B cell (primary cell): ENCODE measurements at regions not wholly inside any gene's neighbourhood (a gene's known extent, or its start where the extent isn't known, plus 50 kb on each side); places are given as distances from the start of the nearest gene placed in this dataset.

Experiments
- ATAC-seq: fragments of 200-7000 bp; cut with Tn5 transposase; one replicate; pipeline ENCODE4 v1.10.0; 2021; ENCODE audit warnings: low read depth, mild to moderate bottlenecking, moderate number of reproducible peaks, moderate library complexity
- CTCF ChIA-PET: fragments of 350-600 bp; sonication (Branson Sonifier 250); formaldehyde crosslinking; loops from one replicate; lab custom pipeline; 2021; ENCODE audit warnings: antibody characterized with exemption, inconsistent platforms; lab: Charles Lee
- POLR2A ChIA-PET: fragments of 350-600 bp; sonication (Branson Sonifier 250); formaldehyde crosslinking; loops from one replicate; lab custom pipeline; 2021; ENCODE audit warnings: antibody characterized with exemption; lab: Charles Lee
- DNase-seq: peaks from one replicate; pipeline ENCODE4 v3.0.0; 2013
- H2AFZ ChIP-seq: 2 replicates; pipeline ENCODE4 v1.6.1; 2012; ENCODE audit warnings: mild to moderate bottlenecking, low read depth, low read length; ENCODE audit not compliant: insufficient read depth, poor library complexity, severe bottlenecking
- H3K27ac ChIP-seq, 2 donors: 1 replicate in 1 of 2; 2 replicates in 1 of 2; pipeline ENCODE4 v1.5.1; 2012 to 2013; ENCODE audit warnings: low read length in 2 of 2, mild to moderate bottlenecking in 2 of 2, moderate library complexity in 1 of 2
- H3K27me3 ChIP-seq, 4 experiments: fragments of 200-600 bp in 1 of 4; sonication (generic) in 1 of 4; replicated peaks in 1 of 4; 1 replicate in 2 of 4; 2 replicates in 2 of 4; pipeline versions ENCODE4 v1.6.1 to v1.7.0; 2013 to 2016; ENCODE audit warnings: low read length in 3 of 4, mild to moderate bottlenecking in 2 of 4, mixed read lengths in 1 of 4, moderate library complexity in 1 of 4; ENCODE audit not compliant: insufficient read depth in 4 of 4, control insufficient read depth in 3 of 4; ENCODE audit errors: control extremely low read depth in 1 of 4
- H3K36me3 ChIP-seq, 2 experiments: replicated peaks in 1 of 2; 1 replicate in 1 of 2; 2 replicates in 1 of 2; pipeline versions ENCODE4 v1.6.1 to v1.7.1; 2013; ENCODE audit warnings: low read length in 1 of 2; ENCODE audit not compliant: insufficient read depth in 2 of 2, control insufficient read depth in 1 of 2; ENCODE audit errors: control extremely low read depth in 1 of 2, extremely low read depth in 1 of 2
- H3K4me1 ChIP-seq, 2 donors: fragments of 200-600 bp in 1 of 2; sonication (generic) in 1 of 2; 1 replicate in 1 of 2; 2 replicates in 1 of 2; pipeline versions ENCODE4 v1.5.1 to v1.6.1; 2013 to 2017; ENCODE audit warnings: low read length in 2 of 2; ENCODE audit not compliant: control insufficient read depth in 2 of 2, insufficient read depth in 2 of 2
- H3K4me2 ChIP-seq: replicated peaks from 2 replicates; pipeline ENCODE3; 2012; ENCODE audit warnings: mild to moderate bottlenecking, low read depth, low read length; ENCODE audit not compliant: poor library complexity, severe bottlenecking
- H3K4me3 ChIP-seq, 5 experiments: fragments of 200-600 bp in 1 of 5; sonication (generic) in 1 of 5; 1 replicate in 3 of 5; 2 replicates in 2 of 5; pipeline versions ENCODE4 v1.5.1 to v1.7.0; 2011 to 2016; ENCODE audit warnings: low read length in 4 of 5, mild to moderate bottlenecking in 4 of 5, low read depth in 2 of 5, control low read depth in 1 of 5, moderate library complexity in 1 of 5; ENCODE audit not compliant: insufficient read depth in 1 of 5; ENCODE audit errors: control extremely low read depth in 1 of 5, extremely low read depth in 1 of 5
- H3K79me2 ChIP-seq: fragments of 200-600 bp; sonication (generic); one replicate; pipeline ENCODE4 v1.6.0; 2016; ENCODE audit warnings: low read length; ENCODE audit not compliant: control insufficient read depth, insufficient read depth
- H3K9ac ChIP-seq: fragments of 200-600 bp; sonication (generic); 2 replicates; pipeline ENCODE4 v1.6.1; 2017; ENCODE audit warnings: mild to moderate bottlenecking, low read length, moderate library complexity
- H3K9me3 ChIP-seq, 3 donors: one replicate each; pipeline versions ENCODE4 v1.6.1 to v1.7.1; 2013; ENCODE audit warnings: low read length in 2 of 3; ENCODE audit not compliant: control insufficient read depth in 2 of 3, insufficient read depth in 1 of 3; ENCODE audit errors: control extremely low read depth in 1 of 3
- H4K20me1 ChIP-seq: 2 replicates; pipeline ENCODE4 v1.6.0; 2012; ENCODE audit warnings: mild to moderate bottlenecking, low read length; ENCODE audit not compliant: insufficient read depth, control insufficient read depth, poor library complexity, severe bottlenecking
- H3K27ac Mint-ChIP-seq: one replicate; pipeline ENCODE4 v1.8.0; 2021; ENCODE audit warnings: mixed read lengths
- H3K27me3 Mint-ChIP-seq: one replicate; pipeline ENCODE4 v1.8.0; 2021; ENCODE audit warnings: mixed read lengths
- H3K4me1 Mint-ChIP-seq: one replicate; pipeline ENCODE4 v1.8.0; 2021; ENCODE audit warnings: mixed read lengths
- H3K4me3 Mint-ChIP-seq: one replicate; pipeline ENCODE4 v1.8.0; 2021; ENCODE audit warnings: mixed read lengths
- H3K9me3 Mint-ChIP-seq: one replicate; pipeline ENCODE4 v1.8.0; 2022; ENCODE audit warnings: mixed read lengths; ENCODE audit not compliant: insufficient read depth
- EZH2 ChIP-seq: IDR thresholded peaks from 2 replicates; pipeline ENCODE4 v1.6.1; 2012; ENCODE audit warnings: borderline replicate concordance, low read depth, mild to moderate bottlenecking, moderate library complexity, low read length; ENCODE audit not compliant: insufficient read depth, poor library complexity, severe bottlenecking
- WGBS: methylation state at CpG from one replicate; pipeline ENCODE4 v1.1.5; 2013; ENCODE audit warnings: missing lambda C conversion rate; ENCODE audit not compliant: insufficient coverage; 5-methylcytosine and 5-hydroxymethylcytosine counted together
- intact Hi-C: fragments of 100-400 bp; cut with micrococcal nuclease; formaldehyde crosslinking; loops from one replicate; pipeline ENCODE4 v1.10.0; 2022
- TF ChIP-seq, protein P1 (sequence below): fragments of 200-600 bp; IDR thresholded peaks from one replicate; pipeline ENCODE4 v1.8.0; 2022; ENCODE audit warnings: antibody characterized with exemption, mild to moderate bottlenecking

DNA sequence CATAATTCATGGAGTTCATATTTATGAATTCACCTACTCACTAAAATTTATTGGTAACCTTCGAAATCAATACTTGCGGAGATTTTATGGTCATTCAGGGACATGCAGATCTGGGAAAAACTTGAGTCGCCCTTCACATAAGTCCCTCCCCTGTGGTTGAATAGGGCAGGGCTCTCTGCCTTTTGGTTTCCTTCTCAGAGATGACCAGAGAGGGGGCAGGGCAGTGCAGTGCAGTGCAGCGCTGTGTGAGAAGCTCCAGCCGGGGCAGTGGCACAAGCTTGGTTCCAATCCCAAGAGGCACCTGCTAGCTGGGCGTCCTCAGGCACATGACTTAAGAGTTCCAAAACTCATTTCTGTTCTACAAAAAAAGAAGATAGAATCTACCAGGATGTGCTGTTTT is 274.4 kb upstream of the RAB6C start:
- H3K4me2 ChIP-seq: no peak overlapping the region
- H4K20me1 ChIP-seq: no peaks in the 10 kb centered on the region
- no peak overlapping the region for H3K27ac ChIP-seq
- H3K36me3 ChIP-seq: no peaks in the 10 kb centered on the region
- H3K27ac Mint-ChIP-seq: no peak overlapping the region
- DNase-seq (no peak), ATAC-seq (no peak)
- no peaks in the 10 kb centered on the region for H3K27me3 ChIP-seq
- H3K4me1 ChIP-seq: no peaks in the 10 kb centered on the region
- peaks cover 18% of the 10 kb centered on the region for H3K27me3 Mint-ChIP-seq
- no peaks in the 10 kb centered on the region for H3K9me3 Mint-ChIP-seq
- H2AFZ ChIP-seq: no peak overlapping the region
- POLR2A ChIA-PET: no interaction called here
- no peak overlapping the region for H3K4me3 ChIP-seq
- no peak overlapping the region for H3K9ac ChIP-seq
- H3K79me2 ChIP-seq: no peaks in the 10 kb centered on the region
- CTCF ChIA-PET: no interaction called here
- H3K9me3 ChIP-seq: no peaks in the 10 kb centered on the region
- 98% methylated on average over 4 of the region's 6 CpGs for WGBS
- H3K4me1 Mint-ChIP-seq: no peaks in the 10 kb centered on the region
- intact Hi-C loops: no loop called here
- TF ChIP-seq, protein P1, sequence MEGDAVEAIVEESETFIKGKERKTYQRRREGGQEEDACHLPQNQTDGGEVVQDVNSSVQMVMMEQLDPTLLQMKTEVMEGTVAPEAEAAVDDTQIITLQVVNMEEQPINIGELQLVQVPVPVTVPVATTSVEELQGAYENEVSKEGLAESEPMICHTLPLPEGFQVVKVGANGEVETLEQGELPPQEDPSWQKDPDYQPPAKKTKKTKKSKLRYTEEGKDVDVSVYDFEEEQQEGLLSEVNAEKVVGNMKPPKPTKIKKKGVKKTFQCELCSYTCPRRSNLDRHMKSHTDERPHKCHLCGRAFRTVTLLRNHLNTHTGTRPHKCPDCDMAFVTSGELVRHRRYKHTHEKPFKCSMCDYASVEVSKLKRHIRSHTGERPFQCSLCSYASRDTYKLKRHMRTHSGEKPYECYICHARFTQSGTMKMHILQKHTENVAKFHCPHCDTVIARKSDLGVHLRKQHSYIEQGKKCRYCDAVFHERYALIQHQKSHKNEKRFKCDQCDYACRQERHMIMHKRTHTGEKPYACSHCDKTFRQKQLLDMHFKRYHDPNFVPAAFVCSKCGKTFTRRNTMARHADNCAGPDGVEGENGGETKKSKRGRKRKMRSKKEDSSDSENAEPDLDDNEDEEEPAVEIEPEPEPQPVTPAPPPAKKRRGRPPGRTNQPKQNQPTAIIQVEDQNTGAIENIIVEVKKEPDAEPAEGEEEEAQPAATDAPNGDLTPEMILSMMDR: no peak
- no peak for TF ChIP-seq EZH2
- H3K4me3 Mint-ChIP-seq: no peak overlapping the region

DNA sequence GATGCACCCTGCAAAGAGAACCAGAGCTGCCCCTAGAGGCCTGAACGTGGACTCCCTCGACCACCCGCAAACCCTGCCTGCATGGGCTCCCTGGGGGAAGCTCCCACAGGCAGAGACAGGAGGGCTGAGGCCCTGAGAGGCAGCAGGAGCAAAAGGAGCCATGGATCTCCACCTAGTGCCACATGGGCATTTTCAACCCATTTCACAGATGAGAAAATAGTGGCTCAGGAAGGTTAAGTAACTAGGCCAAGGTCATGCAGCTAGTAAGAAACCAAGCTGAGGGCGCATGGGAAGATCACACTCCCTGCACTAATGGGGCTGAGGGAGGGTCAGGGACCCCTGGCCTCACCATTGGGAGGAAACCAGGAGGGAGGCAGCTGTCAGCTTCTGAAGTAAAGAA is 271.7 kb upstream of the RAB6C start:
- no peak overlapping the region for H3K4me3 Mint-ChIP-seq
- ATAC-seq (no peak), DNase-seq (no peak)
- Histone ChIP-seq H4K20me1 (no peaks in the 10 kb centered on the region), H3K27me3 (no peaks in the 10 kb centered on the region), H3K4me1 (no peaks in the 10 kb centered on the region), H3K4me2 (no peak overlapping the region), H3K36me3 (no peaks in the 10 kb centered on the region), H3K4me3 (no peak overlapping the region), H2AFZ (no peak overlapping the region), H3K9me3 (no peaks in the 10 kb centered on the region), H3K27ac (no peak overlapping the region), H3K79me2 (no peaks in the 10 kb centered on the region), H3K9ac (no peak overlapping the region)
- no peak overlapping the region for H3K27ac Mint-ChIP-seq
- CTCF ChIA-PET: no interaction called here
- H3K27me3 Mint-ChIP-seq: peaks cover 11% of the 10 kb centered on the region
- H3K4me1 Mint-ChIP-seq: no peaks in the 10 kb centered on the region
- 97% methylated on average over 4 of the region's 4 CpGs for WGBS
- intact Hi-C loops: no loop called here
- no peak for TF ChIP-seq EZH2
- TF ChIP-seq, protein P1: no peak
- POLR2A ChIA-PET: no interaction called here
- no peaks in the 10 kb centered on the region for H3K9me3 Mint-ChIP-seq
